ENCODE measurements at regions not wholly inside any gene's neighbourhood (a gene's known extent, or its start where the extent isn't known, plus 50 kb on each side); places are given as distances from the start of the nearest gene placed in this dataset.

DNA sequence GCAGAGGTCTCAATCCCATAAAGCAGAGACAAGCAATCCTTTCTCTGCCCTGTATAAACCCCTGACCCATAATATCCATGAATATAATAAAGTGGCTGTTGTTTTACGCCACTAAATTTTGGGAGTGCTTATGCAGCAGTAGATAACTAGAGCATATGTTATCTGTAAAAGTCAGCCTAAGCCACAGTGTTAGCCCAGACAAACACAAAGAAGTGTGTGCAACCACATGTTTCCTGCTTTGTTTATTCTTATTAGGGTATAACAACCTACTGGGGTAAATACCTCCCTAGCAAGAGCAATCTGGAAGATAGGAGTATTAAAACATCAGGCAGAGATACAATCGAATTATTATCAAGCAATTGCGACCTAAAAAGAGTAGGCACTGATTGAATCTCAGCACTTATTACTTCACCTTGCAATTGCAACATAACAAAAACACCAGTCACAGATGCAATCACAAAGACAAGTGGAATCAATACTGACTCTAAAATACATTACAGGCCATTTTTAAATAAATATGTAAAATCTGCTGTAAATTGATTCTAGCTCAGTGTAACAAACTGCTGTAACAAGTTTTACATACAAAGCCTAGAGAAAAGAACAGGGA, 94.6 kb upstream of the UBE2E2 start:
- intact Hi-C loops (cut with micrococcal nuclease; ENCODE audit: unreplicated experiment): no loop called here
- Mint-ChIP-seq H3K27me3 (ENCODE audit: unreplicated experiment) (peaks cover 96% of the 10 kb centered on the region), H3K36me3 (ENCODE audit: insufficient read depth, unreplicated experiment) (no peaks in the 10 kb centered on the region), H3K4me1 (ENCODE audit: low read depth, unreplicated experiment) (peaks cover 2% of the 10 kb centered on the region), H3K4me3 (ENCODE audit: low read depth, unreplicated experiment) (no peak overlapping the region), H3K9me3 (ENCODE audit: low read depth, unreplicated experiment) (no peaks in the 10 kb centered on the region), H3K27ac (ENCODE audit: unreplicated experiment) (no peak overlapping the region)
- no TSS peak for BruUV-seq (replicated peaks)
- no peak for DNase-seq
- CTCF ChIA-PET: no interaction called here
- TF ChIP-seq, protein P1, sequence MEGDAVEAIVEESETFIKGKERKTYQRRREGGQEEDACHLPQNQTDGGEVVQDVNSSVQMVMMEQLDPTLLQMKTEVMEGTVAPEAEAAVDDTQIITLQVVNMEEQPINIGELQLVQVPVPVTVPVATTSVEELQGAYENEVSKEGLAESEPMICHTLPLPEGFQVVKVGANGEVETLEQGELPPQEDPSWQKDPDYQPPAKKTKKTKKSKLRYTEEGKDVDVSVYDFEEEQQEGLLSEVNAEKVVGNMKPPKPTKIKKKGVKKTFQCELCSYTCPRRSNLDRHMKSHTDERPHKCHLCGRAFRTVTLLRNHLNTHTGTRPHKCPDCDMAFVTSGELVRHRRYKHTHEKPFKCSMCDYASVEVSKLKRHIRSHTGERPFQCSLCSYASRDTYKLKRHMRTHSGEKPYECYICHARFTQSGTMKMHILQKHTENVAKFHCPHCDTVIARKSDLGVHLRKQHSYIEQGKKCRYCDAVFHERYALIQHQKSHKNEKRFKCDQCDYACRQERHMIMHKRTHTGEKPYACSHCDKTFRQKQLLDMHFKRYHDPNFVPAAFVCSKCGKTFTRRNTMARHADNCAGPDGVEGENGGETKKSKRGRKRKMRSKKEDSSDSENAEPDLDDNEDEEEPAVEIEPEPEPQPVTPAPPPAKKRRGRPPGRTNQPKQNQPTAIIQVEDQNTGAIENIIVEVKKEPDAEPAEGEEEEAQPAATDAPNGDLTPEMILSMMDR (IDR thresholded peaks at IDR 0.05; ENCODE audit: unreplicated experiment): no peak

DNA sequence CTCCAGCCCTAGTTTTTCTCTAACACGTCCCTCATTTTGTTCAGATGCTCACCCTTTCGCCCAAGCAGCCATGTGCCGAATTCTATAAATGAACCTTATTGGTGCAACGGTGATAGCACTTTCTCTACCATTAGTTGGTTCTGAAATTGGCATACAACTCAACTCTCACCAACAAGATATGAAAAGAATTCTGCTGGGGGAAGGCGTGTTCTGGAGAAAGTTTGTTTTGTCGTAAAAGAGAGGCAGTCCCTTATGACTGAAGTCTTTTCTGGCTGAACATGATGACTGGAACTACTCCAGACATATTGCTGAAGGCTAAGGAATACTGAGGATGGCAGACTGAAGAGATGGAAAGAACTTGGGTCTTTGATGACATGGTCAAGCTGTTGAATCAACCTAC, 91.8 kb upstream of the UBE2E2 start:
- no peak for DNase-seq
- no TSS peak for BruUV-seq (replicated peaks)
- H3K4me3 Mint-ChIP-seq (ENCODE audit: low read depth, unreplicated experiment): no peak overlapping the region
- H3K9me3 Mint-ChIP-seq (ENCODE audit: low read depth, unreplicated experiment): no peaks in the 10 kb centered on the region
- intact Hi-C loops (cut with micrococcal nuclease; ENCODE audit: unreplicated experiment): no loop called here
- peaks cover 16% of the 10 kb centered on the region for H3K4me1 Mint-ChIP-seq (ENCODE audit: low read depth, unreplicated experiment)
- H3K27me3 Mint-ChIP-seq (ENCODE audit: unreplicated experiment): peaks cover 79% of the 10 kb centered on the region
- TF ChIP-seq, protein P1 (IDR thresholded peaks at IDR 0.05; ENCODE audit: unreplicated experiment): no peak
- H3K36me3 Mint-ChIP-seq (ENCODE audit: insufficient read depth, unreplicated experiment): no peaks in the 10 kb centered on the region
- CTCF ChIA-PET: no interaction called here
- no peak overlapping the region for H3K27ac Mint-ChIP-seq (ENCODE audit: unreplicated experiment)

DNA sequence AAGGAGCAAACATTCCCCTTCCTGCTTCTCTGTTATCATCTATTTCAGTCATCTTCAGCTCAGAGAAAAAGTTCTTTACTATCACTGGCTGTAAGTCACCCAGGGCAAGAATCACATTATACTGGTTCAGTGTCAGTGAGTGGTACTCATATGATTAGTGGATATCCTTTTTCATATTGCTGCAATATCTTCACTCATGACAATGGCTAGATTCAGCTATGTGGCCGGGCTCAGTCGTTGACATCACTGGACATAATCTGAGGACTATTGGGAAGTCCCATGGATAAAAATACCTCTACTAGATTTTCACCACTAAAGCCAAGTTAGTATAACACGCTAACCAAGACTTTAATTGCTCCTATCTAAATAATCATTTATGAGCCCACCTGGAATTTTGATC, 91.3 kb upstream of the UBE2E2 start:
- TF ChIP-seq, protein P1 (IDR thresholded peaks at IDR 0.05; ENCODE audit: unreplicated experiment): no peak
- H3K36me3 Mint-ChIP-seq (ENCODE audit: insufficient read depth, unreplicated experiment): no peaks in the 10 kb centered on the region
- peaks cover 76% of the 10 kb centered on the region for H3K27me3 Mint-ChIP-seq (ENCODE audit: unreplicated experiment)
- no peak overlapping the region for H3K27ac Mint-ChIP-seq (ENCODE audit: unreplicated experiment)
- peaks cover 16% of the 10 kb centered on the region for H3K4me1 Mint-ChIP-seq (ENCODE audit: low read depth, unreplicated experiment)
- no peak overlapping the region for H3K4me3 Mint-ChIP-seq (ENCODE audit: low read depth, unreplicated experiment)
- DNase-seq: no peak
- intact Hi-C loops (cut with micrococcal nuclease; ENCODE audit: unreplicated experiment): no loop called here
- BruUV-seq (replicated peaks): no TSS peak
- CTCF ChIA-PET: no interaction called here
- H3K9me3 Mint-ChIP-seq (ENCODE audit: low read depth, unreplicated experiment): no peaks in the 10 kb centered on the region

DNA sequence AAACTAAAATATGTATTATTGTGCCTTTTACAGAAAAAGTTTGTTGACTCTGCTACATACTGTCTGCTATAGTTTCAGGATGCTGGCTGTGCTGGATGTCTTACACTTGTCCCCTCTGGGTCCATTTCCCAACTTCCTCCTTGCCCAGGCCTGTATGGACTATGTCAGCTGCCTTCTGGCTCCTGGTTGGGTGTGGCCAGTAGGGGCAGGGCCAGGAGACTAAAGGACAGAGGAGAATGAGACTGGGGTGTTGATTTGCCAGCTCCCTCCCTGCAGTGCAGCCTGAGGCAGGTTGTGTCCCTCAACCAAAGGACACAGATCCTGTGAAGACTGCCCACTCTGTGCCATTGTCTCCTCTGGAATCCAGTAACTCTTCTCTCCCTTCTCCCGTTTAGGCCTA, 90.6 kb upstream of the UBE2E2 start:
- Mint-ChIP-seq H3K36me3 (ENCODE audit: insufficient read depth, unreplicated experiment) (no peaks in the 10 kb centered on the region), H3K4me3 (ENCODE audit: low read depth, unreplicated experiment) (no peak overlapping the region), H3K4me1 (ENCODE audit: low read depth, unreplicated experiment) (peaks cover 16% of the 10 kb centered on the region), H3K27ac (ENCODE audit: unreplicated experiment) (no peak overlapping the region), H3K9me3 (ENCODE audit: low read depth, unreplicated experiment) (no peaks in the 10 kb centered on the region), H3K27me3 (ENCODE audit: unreplicated experiment) (peaks cover 79% of the 10 kb centered on the region)
- no TSS peak for BruUV-seq (replicated peaks)
- TF ChIP-seq, protein P1 (IDR thresholded peaks at IDR 0.05; ENCODE audit: unreplicated experiment): no peak
- intact Hi-C loops (cut with micrococcal nuclease; ENCODE audit: unreplicated experiment): no loop called here
- DNase-seq: no peak
- CTCF ChIA-PET: no interaction called here

All from Calu3 (cell line).